M059J (cell line): ENCODE measurements at regions not wholly inside any gene's neighbourhood (a gene's known extent, or its start where the extent isn't known, plus 50 kb on each side); places are given as distances from the start of the nearest gene placed in this dataset.
"Not testable (repeated sequence)": the region's sequence is repeated elsewhere in the genome, so short reads cannot be mapped to it uniquely, and the experiment has no call there.

Experiments
- DNase-seq: peaks from one replicate; pipeline ENCODE4 v3.0.0-alpha.2; 2012; ENCODE audit warnings: low read depth

GRCh38 chr4:8717470-8717869 is 124.9 kb downstream of the CPZ start:
- DNase-seq = not testable (repeated sequence)

DNA sequence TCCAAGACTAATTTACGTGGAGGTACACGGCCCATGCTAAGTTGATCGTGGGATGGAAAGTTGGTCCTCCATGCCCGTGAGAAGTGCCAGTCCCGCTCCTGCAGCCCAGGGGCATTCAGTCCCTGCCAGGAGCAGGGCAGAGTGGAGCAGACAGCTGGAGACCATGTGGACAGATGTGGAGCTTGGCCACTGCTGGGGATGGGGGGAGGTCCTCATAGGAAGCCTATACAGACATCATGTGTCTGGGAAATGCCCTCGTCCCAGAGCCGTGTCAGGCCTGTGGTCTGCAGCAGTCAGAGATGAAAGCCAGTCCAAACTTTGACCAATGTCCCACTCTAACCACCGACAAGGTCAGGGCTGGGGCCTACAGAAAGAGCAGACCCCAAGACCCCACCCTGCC is 118.4 kb downstream of the CPZ start:
- no peak for DNase-seq

DNA sequence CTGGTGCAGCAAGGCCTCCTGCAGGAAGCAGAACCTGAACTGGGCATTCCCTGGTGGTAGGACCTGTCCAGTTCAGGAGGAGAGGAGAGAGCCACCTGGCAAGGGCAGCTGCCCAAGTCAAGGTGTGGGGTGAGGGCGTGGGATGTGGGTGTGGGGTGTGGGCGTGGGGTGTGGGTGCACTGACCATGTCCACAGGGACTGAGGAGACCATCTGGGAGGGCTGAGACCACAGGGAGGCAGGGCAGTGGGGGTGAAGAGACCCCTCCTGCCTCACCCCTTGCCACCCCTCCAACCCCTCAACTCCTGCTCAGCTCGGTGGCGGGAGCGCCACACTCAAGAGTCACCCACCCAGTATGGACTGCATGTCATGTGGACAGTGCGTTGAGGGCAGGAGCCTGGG is 117.9 kb downstream of the CPZ start:
- no peak for DNase-seq

GRCh38 chr4:8709729-8710360 is 117.3 kb downstream of the CPZ start:
- no peak for DNase-seq

DNA sequence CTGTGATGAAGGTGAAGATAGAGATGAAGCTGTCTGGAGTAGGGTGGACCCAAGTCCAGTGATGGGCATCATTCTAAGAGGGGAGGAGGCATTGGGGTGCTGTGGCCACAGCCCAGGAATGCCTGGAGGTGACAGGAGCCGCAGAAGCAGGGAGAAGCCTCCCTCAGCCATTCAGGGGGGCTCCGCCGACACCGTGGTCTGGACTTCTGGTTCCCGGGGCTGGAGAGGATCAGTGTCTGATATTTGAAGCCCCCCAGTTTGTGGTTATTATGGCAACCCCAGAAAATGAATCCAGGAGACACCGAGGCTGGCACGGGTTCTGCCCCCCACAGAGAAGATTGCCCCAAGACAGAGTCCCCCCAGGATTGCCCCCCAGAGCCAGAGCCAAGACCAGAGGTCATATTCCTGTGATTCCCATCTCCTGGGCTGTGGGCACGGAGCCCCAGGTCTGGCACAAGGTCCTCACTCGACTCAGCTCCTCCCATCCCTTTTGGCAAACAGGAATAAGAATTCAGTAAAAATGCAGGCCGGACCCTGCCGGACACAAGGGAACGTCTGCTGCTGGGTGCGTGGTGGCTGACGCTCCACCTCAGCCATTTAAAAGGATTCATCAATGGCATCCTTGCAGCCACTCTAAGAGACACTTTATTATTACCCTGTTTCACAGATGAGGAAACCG is 116.6 kb downstream of the CPZ start:
- DNase-seq = no peak

DNA sequence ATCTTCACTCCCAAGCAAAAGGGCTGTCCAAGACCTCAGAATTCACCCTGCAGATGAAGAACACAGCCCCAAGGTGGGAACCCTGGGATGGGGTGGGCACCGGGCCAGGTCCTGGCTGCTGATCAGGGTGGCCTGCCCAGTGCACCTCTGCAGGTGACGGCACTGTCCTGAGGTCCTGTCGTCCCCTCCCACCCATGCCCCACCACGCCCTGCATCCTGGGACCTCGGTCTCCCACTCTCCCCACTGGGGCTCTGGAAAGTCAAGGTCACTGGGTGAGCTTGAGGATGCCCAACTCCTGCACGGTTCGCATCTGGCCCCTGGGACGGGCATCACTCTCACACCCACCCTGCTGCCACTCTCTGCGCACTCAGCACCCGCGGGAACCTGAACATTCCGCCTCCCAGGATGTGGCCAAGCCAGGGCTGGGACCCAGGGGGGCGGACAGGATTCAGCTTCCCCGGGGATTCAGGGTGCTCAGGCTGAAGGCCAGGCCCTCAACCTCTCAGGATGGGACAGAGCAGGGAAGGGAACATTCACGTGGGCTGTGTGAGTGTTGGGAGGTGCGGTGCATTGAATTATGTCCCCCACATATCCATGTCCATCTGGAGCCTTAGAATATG is 115.9 kb downstream of the CPZ start:
- DNase-seq = no peak

DNA sequence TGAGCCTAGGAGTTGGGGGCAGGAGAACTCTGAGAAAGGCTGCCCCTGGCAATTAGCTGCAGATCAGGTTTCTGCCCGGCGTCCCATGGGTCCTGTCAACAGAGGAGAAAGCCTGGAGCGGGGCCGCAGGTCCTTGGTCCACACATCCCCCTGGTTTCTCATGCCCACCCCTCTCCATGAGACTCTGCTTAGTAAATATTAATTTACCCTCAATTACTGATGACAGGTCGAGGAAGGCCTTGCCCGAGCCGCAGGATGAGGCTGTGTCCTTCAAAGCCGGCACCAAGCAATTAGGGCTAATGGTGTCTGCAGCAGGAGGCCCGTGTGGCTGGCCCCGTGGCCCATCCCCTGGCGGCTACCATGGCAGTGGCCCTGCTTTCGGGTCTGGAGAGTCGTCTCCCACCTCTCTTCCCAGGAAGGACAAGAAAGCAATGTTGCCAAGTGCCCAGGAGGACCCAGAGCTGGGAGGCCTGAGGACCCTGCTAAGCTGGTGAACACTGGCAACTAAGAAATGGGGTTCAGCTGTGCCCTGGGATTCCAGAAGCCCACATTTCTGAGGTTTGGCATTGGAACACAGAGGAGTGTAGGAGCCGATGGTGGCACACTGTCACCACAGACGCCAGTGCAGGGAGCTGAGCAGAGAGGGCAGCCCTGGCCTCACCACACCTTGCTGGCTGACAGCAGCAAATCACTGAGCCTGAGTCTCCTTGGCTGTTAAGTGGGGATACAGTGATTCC is 114.6 kb downstream of the CPZ start:
- DNase-seq = no peak

DNA sequence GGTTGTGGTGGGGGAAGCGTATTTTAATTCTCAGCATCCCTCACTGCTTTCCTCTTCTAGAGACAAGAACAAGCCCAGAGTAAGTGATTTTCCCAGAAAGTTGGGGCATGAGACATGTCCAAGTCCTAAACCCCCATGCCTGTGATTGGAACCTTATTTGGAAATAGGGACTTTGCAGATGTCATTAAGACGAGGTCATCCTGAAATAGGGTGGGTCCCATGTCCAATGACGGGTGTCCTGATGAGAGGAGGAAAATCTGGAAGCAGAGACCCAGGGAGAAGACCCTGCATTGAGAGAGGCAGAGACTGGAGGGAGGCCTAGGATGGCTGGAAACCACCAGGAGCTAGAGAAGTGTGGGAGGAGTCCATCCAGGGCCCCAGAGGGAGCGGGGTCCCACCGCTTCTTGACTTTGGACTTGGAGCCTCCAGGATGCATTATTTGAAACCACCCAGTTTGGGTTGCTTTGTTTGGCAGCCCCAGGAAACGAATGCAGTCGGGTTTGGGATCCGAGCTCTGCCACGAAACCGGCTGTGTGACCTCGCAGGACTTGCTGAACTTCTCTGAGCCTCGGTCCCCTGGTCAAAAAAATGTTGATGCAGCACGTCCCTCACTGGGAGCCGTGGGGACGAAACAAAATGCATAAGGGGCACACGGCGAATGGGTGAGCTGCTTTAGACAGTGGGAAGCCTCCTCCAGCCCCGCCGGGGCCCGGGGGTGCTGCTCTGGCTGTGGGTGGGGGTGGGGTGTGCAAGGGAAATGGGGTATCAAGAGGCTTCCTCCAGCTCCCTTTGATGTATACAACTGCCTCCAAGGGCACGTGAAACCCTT is 113.9 kb downstream of the CPZ start:
- DNase-seq = no peak

GRCh38 chr4:8705161-8706145 is 112.9 kb downstream of the CPZ start:
- DNase-seq = no peak

DNA sequence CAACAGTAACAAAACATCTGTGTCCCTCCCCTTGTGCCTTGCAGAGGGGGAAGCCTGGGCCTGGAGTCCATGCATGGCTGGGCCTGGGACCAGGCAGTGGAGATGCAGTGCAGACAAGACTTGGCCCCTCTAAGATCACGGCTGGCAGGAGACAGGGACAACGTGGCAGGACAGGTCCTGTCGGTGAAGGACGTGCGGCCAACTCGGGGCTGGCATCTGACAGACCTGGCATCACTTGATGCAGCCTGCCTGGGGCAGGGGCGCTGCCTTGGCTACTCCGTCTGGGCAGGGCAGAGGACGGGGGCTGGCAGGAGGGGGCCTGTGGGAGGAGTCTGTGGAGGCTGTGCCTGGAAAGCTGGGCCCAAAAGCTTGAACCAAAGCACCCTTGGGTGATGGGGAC is 112.1 kb downstream of the CPZ start:
- no peak for DNase-seq

DNA sequence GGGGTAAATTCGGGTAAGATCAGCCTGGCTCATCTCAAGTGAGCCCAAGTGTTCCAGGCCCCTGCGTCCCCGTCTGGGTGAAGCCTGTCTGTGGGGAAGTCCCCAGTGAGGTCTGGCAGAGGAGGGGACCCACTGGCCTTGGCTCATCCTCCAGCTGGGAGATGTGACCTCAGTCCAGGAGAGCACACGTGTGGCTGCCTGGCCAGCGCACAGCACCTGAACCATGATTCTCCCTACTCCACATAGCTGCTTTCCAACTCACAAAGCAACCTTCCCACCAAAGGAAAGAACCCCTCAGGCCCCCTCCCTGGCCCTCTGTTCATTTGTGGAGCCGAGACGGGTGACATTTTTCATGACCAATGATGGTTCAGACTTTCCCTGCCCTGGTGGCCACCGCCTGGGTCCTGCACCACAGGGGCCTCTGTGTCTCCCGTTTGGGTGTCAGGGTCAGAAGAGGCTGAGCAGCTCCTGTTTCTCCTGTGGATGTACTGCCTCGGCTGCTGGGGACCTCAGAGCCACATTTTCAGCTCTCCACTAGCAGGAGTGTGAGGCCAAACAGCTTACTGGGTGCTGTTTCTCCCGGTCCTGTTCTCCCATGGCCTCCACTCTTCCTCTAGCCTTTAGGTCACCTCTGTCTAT is 111.4 kb downstream of the CPZ start:
- no peak for DNase-seq

- no peak for DNase-seq
Observed at GRCh38 chr4:8703401-8703696, 110.8 kb downstream of the CPZ start.

DNA sequence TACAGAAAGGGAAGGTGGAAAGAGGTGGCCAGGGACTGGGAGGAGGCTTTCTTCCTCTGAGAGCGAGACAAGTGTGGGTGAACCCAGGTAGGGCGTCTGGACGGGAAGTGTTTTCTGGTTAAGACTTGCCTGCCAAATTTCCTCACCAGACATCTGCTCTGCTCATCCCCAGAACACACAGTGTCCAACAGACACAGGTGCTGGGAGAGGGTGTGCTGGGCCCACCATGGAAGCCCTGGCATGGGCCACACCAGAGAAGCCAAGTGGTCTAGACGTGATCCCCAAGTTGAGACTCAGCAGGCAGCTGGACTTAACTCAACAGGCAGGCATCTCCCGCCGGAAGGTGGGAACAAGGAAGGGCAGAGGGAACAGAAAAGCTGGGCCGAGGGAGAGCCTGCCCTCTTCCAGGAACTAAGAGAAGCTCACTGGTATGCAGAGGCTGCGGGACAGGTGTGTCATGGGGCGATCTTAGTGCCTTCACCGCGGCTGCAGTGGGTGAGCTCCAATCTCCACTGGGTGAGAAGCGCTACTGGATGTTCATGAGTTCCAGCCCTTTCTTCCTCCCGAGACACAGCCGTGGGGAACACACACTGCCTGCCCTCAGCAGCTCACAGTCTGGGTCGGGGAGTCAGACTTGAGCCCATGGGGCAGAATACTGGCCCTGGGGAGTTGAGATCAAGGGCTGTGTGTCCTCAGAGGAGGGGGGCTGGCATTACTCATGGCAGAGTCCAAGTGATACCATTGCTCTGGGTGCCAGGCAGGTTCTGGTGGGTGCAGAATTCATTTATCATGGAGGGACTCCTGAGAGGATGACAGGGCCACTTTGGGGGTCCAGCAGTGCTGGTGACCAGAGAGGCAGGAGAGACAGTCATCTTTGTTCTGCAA is 110.2 kb downstream of the CPZ start:
- DNase-seq = no peak

DNA sequence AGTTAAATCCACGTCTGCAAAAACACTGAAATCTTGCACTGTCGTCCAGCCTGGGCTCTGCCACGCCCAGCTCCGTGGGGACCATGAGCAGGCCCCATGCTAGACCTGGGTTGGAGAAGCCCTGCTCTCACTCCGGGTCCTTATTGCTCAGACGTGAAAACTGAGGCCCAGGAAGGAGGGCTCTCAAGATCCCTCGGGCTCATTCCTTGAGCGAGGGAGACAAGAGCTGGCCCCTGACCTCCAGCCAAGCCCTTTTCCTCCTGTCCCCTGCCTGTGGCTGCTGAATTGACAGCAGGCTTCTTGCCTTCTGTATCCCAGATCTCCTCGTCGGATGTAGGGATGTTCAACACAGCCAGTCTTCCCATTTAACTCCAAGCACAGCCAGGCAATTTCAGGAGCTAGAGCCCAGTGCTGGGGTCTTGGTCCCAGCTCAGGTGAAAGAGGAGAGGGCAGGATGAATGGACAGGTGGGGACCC is 109.5 kb downstream of the CPZ start:
- DNase-seq = no peak

GRCh38 chr4:8701126-8702019 is 108.8 kb downstream of the CPZ start:
- no peak for DNase-seq

DNA sequence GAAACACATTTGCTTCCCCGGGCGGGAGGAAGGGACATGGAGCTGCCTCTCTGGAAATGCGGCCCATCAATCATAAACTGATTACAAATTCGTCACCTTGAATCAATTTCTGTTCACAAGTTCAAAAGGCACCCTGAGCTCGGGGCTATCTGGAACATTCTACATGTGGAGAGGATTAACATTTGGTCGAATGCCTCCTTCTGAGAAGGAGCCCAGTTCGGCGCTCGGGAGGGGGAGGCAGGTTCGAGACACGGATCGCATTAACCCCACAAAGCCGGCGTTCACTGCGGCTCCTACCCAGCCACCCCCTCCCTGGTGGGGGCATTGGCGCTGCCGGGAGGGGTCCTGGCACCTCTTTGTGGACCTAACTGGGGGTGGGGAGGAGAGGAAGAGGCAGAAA is 108.0 kb downstream of the CPZ start:
- DNase-seq = no peak

DNA sequence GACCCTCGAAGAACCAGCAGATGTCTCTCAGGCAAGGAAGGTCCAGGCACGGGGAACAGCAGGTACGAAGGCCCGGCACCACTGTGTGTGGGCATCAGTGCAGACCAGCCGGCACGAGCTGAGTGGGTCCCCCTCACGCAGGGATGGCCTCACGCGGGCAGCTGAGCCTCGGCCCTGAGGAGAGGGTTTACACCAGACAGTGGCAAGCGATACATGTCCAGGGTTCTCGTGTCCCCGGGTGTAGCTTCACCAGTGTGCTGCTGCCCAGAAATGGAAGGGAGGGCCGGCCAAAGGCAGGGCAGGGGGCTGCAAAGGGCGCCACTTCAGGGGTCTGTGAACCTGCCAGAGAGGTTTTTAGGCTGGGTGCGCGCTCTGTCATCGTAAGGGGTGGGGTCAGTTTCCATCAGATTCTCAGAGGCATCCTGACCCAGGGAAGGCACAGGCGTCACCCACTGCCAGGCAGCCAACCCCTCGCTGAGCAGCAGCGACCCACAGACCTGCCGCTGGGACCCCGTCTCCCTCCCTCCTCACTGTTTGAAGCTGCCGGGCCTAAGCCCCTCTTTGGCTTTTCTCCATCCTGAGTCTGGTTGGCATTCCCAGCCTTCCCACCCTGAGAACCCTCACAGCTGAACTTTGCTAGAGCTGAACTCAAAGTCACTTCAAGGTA is 107.0 kb downstream of the CPZ start:
- DNase-seq = no peak

- no peak for DNase-seq
Observed at GRCh38 chr4:8699063-8699385, 106.5 kb downstream of the CPZ start.
